Loucy (cell line): ENCODE measurements at regions not wholly inside any gene's neighbourhood (a gene's known extent, or its start where the extent isn't known, plus 50 kb on each side); places are given as distances from the start of the nearest gene placed in this dataset.

Experiments used
- H2AFZ ChIP-seq: fragments of 200-600 bp; sonication (generic); 2 replicates; pipeline ENCODE4 v1.6.0; 2016; ENCODE audit warnings: antibody characterized with exemption, mild to moderate bottlenecking, low read length, moderate library complexity
- H3F3A ChIP-seq: fragments of 200-600 bp; 2 replicates; pipeline ENCODE4 v1.6.0; 2016; ENCODE audit warnings: antibody characterized with exemption, low read depth, mild to moderate bottlenecking
- H3K27me3 ChIP-seq: fragments of 200-600 bp; sonication (generic); 2 replicates; pipeline ENCODE4 v1.6.1; 2014; ENCODE audit warnings: low read length, mild to moderate bottlenecking; ENCODE audit not compliant: insufficient read depth, poor library complexity, severe bottlenecking
- H3K36me3 ChIP-seq: fragments of 200-600 bp; sonication (generic); 2 replicates; pipeline ENCODE4 v1.6.1; 2016; ENCODE audit warnings: low read length; ENCODE audit not compliant: insufficient read depth
- H3K4me1 ChIP-seq: fragments of 200-600 bp; sonication (generic); 2 replicates; pipeline ENCODE4 v1.5.1; 2014; ENCODE audit warnings: low read length, mild to moderate bottlenecking; ENCODE audit not compliant: insufficient read depth, poor library complexity, severe bottlenecking
- H3K4me2 ChIP-seq: fragments of 200-600 bp; sonication (generic); 2 replicates; pipeline ENCODE4 v1.6.0; 2014; ENCODE audit warnings: antibody characterized with exemption, low read length, low read depth, mild to moderate bottlenecking; ENCODE audit not compliant: poor library complexity, severe bottlenecking
- H3K4me3 ChIP-seq: fragments of 200-600 bp; sonication (generic); 2 replicates; pipeline ENCODE4 v1.5.1; 2014; ENCODE audit warnings: low read length, mild to moderate bottlenecking, mixed read lengths; ENCODE audit not compliant: poor library complexity, severe bottlenecking
- H3K79me2 ChIP-seq: fragments of 200-600 bp; sonication (generic); 2 replicates; pipeline ENCODE4 v1.6.1; 2014; ENCODE audit warnings: low read length; ENCODE audit not compliant: insufficient read depth
- H3K9ac ChIP-seq: fragments of 200-600 bp; sonication (generic); 2 replicates; pipeline ENCODE4 v1.6.0; 2014; ENCODE audit warnings: mild to moderate bottlenecking, low read depth, low read length, moderate library complexity; ENCODE audit not compliant: poor library complexity, severe bottlenecking
- H3K9me2 ChIP-seq: fragments of 200-600 bp; sonication (generic); replicated peaks from 2 replicates; pipeline ENCODE4 v1.6.1; 2016; ENCODE audit warnings: low read depth, low read length, mixed read lengths
- H3K9me3 ChIP-seq: fragments of 200-600 bp; sonication (generic); 2 replicates; pipeline ENCODE4 v1.6.1; 2014; ENCODE audit warnings: mild to moderate bottlenecking, antibody characterized with exemption, low read length, low read depth; ENCODE audit not compliant: insufficient read depth
- H4K20me1 ChIP-seq: fragments of 200-600 bp; sonication (generic); 2 replicates; pipeline ENCODE4 v1.6.0; 2014; ENCODE audit warnings: antibody characterized with exemption, low read length, mild to moderate bottlenecking; ENCODE audit not compliant: insufficient read depth, poor library complexity, severe bottlenecking
- CTCF ChIP-seq: fragments of 200-600 bp; sonication (generic); conservative IDR thresholded peaks from 2 replicates; pipeline ENCODE4 v1.5.1; 2014; ENCODE audit warnings: mild to moderate bottlenecking, antibody characterized with exemption, low read length
- EZH2phosphoT487 ChIP-seq: fragments of 200-600 bp; IDR thresholded peaks from 2 replicates; pipeline ENCODE4 v1.6.1; 2018; ENCODE audit warnings: antibody characterized with exemption, mild to moderate bottlenecking, moderate library complexity, borderline replicate concordance

GRCh38 chr5:57532513-57533497 is 50.2 kb upstream of the ACTBL2 start:
- no peaks in the 10 kb centered on the region for H3K36me3 ChIP-seq
- no peak overlapping the region for H3K9ac ChIP-seq
- no peaks in the 10 kb centered on the region for H4K20me1 ChIP-seq
- no peak for TF ChIP-seq CTCF
- no peak for TF ChIP-seq EZH2phosphoT487
- no peak overlapping the region for H3K4me3 ChIP-seq
- no peak overlapping the region for H3K4me2 ChIP-seq
- H3K79me2 ChIP-seq = no peaks in the 10 kb centered on the region
- H2AFZ ChIP-seq = no peak overlapping the region
- H3F3A ChIP-seq = no peaks in the 10 kb centered on the region
- H3K9me3 ChIP-seq = no peaks in the 10 kb centered on the region
- H3K4me1 ChIP-seq = no peaks in the 10 kb centered on the region
- no peaks in the 10 kb centered on the region for H3K9me2 ChIP-seq
- H3K27me3 ChIP-seq = no peaks in the 10 kb centered on the region
